NCI-H345 (cell line): ENCODE measurements at regions not wholly inside any gene's neighbourhood (a gene's known extent, or its start where the extent isn't known, plus 50 kb on each side); places are given as distances from the start of the nearest gene placed in this dataset.

Experiments used
- DNase-seq: peaks from one replicate; lab custom pipeline; 2025; lab: John Stamatoyannopoulos, UW

GRCh38 chr7:22962775-22963350 lies 51.1 kb downstream of the HYCC1 start:
- DNase-seq = no peak

GRCh38 chr7:22958742-22959141 lies 55.2 kb downstream of the HYCC1 start:
- DNase-seq = no peak

GRCh38 chr7:22954251-22954650 lies 59.7 kb downstream of the HYCC1 start:
- no peak for DNase-seq

GRCh38 chr7:22952306-22953015 lies 61.5 kb downstream of the HYCC1 start:
- DNase-seq = no peak

- no peak for DNase-seq
Measured at GRCh38 chr7:22949944-22950343, 64.0 kb downstream of the HYCC1 start.

- no peak for DNase-seq
Measured at GRCh38 chr7:22949221-22949620, 64.7 kb downstream of the HYCC1 start.

GRCh38 chr7:22948770-22949169 lies 65.2 kb downstream of the HYCC1 start:
- no peak for DNase-seq

- DNase-seq = no peak
Measured at GRCh38 chr7:22945584-22945983, 68.3 kb downstream of the HYCC1 start.

- DNase-seq = no peak
Measured at GRCh38 chr7:22944510-22944909, 69.4 kb downstream of the HYCC1 start.

GRCh38 chr7:22944022-22944421 lies 69.9 kb downstream of the HYCC1 start:
- DNase-seq = no peak

- no peak for DNase-seq
Measured at GRCh38 chr7:22942191-22942590, 71.7 kb downstream of the HYCC1 start.

GRCh38 chr7:22939842-22940241 lies 74.1 kb downstream of the HYCC1 start:
- DNase-seq = no peak

- no peak for DNase-seq
Measured at GRCh38 chr7:22937946-22938345, 76.0 kb downstream of the HYCC1 start.

- DNase-seq = no peak
Measured at GRCh38 chr7:22936246-22936645, 77.7 kb downstream of the HYCC1 start.

- no peak for DNase-seq
Measured at GRCh38 chr7:22935269-22935668, 78.7 kb downstream of the HYCC1 start.

GRCh38 chr7:22934473-22935065 lies 79.4 kb downstream of the HYCC1 start:
- DNase-seq = no peak

- no peak for DNase-seq
Measured at GRCh38 chr7:22934023-22934422, 79.9 kb downstream of the HYCC1 start.

GRCh38 chr7:22932896-22933295 lies 81.0 kb downstream of the HYCC1 start:
- DNase-seq = no peak

- DNase-seq = no peak
Measured at GRCh38 chr7:22931011-22931410, 82.9 kb downstream of the HYCC1 start.

- no peak for DNase-seq
Measured at GRCh38 chr7:22922307-22922706, 91.6 kb downstream of the HYCC1 start.

- no peak for DNase-seq
Measured at GRCh38 chr7:22921386-22922086, 92.4 kb downstream of the HYCC1 start.

GRCh38 chr7:22920672-22921071 lies 93.3 kb downstream of the HYCC1 start:
- peak; percentile 6 for DNase-seq

GRCh38 chr7:22913158-22913557 lies 90.5 kb upstream of the TOMM7 start:
- DNase-seq = no peak
